GM21723 (cell line): ENCODE measurements at regions not wholly inside any gene's neighbourhood (a gene's known extent, or its start where the extent isn't known, plus 50 kb on each side); places are given as distances from the start of the nearest gene placed in this dataset.

Experiments
- ATAC-seq: cut with Tn5 transposase; IDR thresholded peaks from one replicate; pipeline ENCODE4 v1.9.1; 2021; ENCODE audit warnings: mild to moderate bottlenecking, moderate library complexity; ENCODE audit not compliant: unreplicated experiment

GRCh38 chr13:21949818-21950429, 279.1 kb downstream of the FGF9 start:
- no peak for ATAC-seq

GRCh38 chr13:21956666-21957065, 285.8 kb downstream of the FGF9 start:
- no peak for ATAC-seq

GRCh38 chr13:21957833-21958232, 287.0 kb downstream of the FGF9 start:
- no peak for ATAC-seq

GRCh38 chr13:21960108-21960507, 289.2 kb downstream of the FGF9 start:
- no peak for ATAC-seq

- no peak for ATAC-seq
Measured at GRCh38 chr13:21964686-21965085, 293.8 kb downstream of the FGF9 start.

- ATAC-seq: no peak
Measured at GRCh38 chr13:21965095-21965494, 294.2 kb downstream of the FGF9 start.

GRCh38 chr13:21966014-21966413, 295.1 kb downstream of the FGF9 start:
- peak; percentile 51 for ATAC-seq

- ATAC-seq: no peak
Measured at GRCh38 chr13:21967871-21968270, 297.0 kb downstream of the FGF9 start.

- ATAC-seq: no peak
Measured at GRCh38 chr13:21970172-21970571, 299.3 kb downstream of the FGF9 start.

GRCh38 chr13:21970918-21971317, 300.0 kb downstream of the FGF9 start:
- no peak for ATAC-seq

- no peak for ATAC-seq
Measured at GRCh38 chr13:21971662-21972621, 301.1 kb downstream of the FGF9 start.

GRCh38 chr13:21973437-21974125, 302.7 kb downstream of the FGF9 start:
- ATAC-seq: no peak

- ATAC-seq: no peak
Measured at GRCh38 chr13:21974741-21975140, 303.9 kb downstream of the FGF9 start.

- no peak for ATAC-seq
Measured at GRCh38 chr13:21976159-21976558, 305.3 kb downstream of the FGF9 start.

GRCh38 chr13:21979161-21979806, 308.4 kb downstream of the FGF9 start:
- no peak for ATAC-seq

GRCh38 chr13:21980049-21980448, 309.2 kb downstream of the FGF9 start:
- no peak for ATAC-seq

- ATAC-seq: no peak
Measured at GRCh38 chr13:21984156-21984555, 313.3 kb downstream of the FGF9 start.

GRCh38 chr13:21986602-21987001, 315.7 kb downstream of the FGF9 start:
- ATAC-seq: no peak

GRCh38 chr13:21987793-21988192, 316.9 kb downstream of the FGF9 start:
- ATAC-seq: no peak

- ATAC-seq: no peak
Measured at GRCh38 chr13:21988624-21989023, 317.8 kb downstream of the FGF9 start.

- ATAC-seq: no peak
Measured at GRCh38 chr13:21996049-21996448, 325.2 kb downstream of the FGF9 start.
